Erythroblast (primary cell): ENCODE measurements at regions not wholly inside any gene's neighbourhood (a gene's known extent, or its start where the extent isn't known, plus 50 kb on each side); places are given as distances from the start of the nearest gene placed in this dataset.

ENCODE experiments used
- GATA1 ChIP-seq: IDR thresholded peaks from 2 replicates; pipeline ENCODE4 v1.6.1; 2011; ENCODE audit warnings: low read depth, mild to moderate bottlenecking, control low read depth, low read length, moderate library complexity
- POLR2A ChIP-seq: IDR thresholded peaks from 2 replicates; pipeline ENCODE4 v1.6.1; 2011; ENCODE audit warnings: mild to moderate bottlenecking, low read length

DNA sequence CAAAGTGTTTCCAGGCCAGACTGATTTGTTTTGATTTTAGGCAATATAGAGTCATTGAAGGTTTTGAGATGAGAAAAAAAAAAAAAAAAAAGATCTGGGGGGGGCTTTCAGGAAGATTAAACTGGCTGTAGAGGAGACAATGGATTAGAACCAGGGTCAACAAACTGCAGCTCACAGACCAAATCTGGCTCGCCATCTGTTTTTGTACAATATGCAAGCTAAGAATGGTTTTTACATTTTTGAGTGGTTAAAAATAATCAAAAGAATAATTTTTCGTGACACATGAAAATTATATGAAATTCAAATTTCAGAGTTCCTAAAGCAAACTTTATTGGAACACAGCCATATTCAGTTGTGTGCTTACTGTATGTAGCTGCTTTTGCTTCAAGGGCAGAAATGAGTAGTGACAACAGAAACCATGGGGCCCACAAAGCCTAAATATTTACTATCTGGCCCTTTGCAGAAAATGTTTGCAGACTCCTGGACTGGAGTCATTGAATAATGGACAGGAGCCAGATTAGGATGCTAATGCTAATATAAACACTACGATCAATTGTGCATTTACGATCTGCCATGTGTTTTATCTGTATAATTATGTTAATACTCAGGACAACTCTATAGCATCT lies 375.7 kb upstream of the DAB1 start:
- TF ChIP-seq POLR2A (no peak), GATA1 (no peak)
